Panc1 (cell line): ENCODE measurements at regions not wholly inside any gene's neighbourhood (a gene's known extent, or its start where the extent isn't known, plus 50 kb on each side); places are given as distances from the start of the nearest gene placed in this dataset.

Experiments used
- ATAC-seq: fragments of 200-7000 bp; cut with Tn5 transposase; 2 replicates; pipeline ENCODE4 v1.9.1; 2020; ENCODE audit warnings: mild to moderate bottlenecking, moderate library complexity
- BruUV-seq: library from RNA; stranded (reverse); fragments of 400-500 nt; replicated peaks from 2 replicates; lab custom pipeline; 2021; lab: Mats Ljungman, UMichigan
- CTCF ChIA-PET: fragments of 300-600 bp; sonication (Branson Sonifier 250); formaldehyde crosslinking; loops from one replicate; lab custom pipeline; 2022; ENCODE audit warnings: antibody characterized with exemption; lab: Charles Lee
- POLR2A ChIA-PET: fragments of 300-600 bp; sonication (Branson Sonifier 250); formaldehyde crosslinking; loops from one replicate; lab custom pipeline; 2022; ENCODE audit warnings: antibody characterized with exemption; lab: Charles Lee
- DNase-seq: peaks from one replicate; pipeline ENCODE4 v3.0.0-alpha.2; 2010; ENCODE audit warnings: low read depth, low spot score
- H3K27ac ChIP-seq: 2 replicates; pipeline ENCODE4 v1.5.1; 2011; ENCODE audit warnings: mild to moderate bottlenecking, low read length, inconsistent platforms
- H3K27me3 ChIP-seq: fragments of 200-500 bp; sonication (Bioruptor generic); 2 replicates; pipeline ENCODE4 v1.6.0; 2014; ENCODE audit warnings: low read length, inconsistent platforms; ENCODE audit not compliant: control insufficient read depth, insufficient read depth
- H3K36me3 ChIP-seq: fragments of 200-500 bp; sonication (Bioruptor generic); 2 replicates; pipeline ENCODE4 v1.5.1; 2014; ENCODE audit warnings: inconsistent platforms, mild to moderate bottlenecking, low read length, moderate library complexity; ENCODE audit not compliant: control insufficient read depth, insufficient read depth
- H3K4me1 ChIP-seq: 2 replicates; pipeline ENCODE4 v1.5.1; 2011; ENCODE audit warnings: inconsistent platforms, mild to moderate bottlenecking, low read length, moderate library complexity; ENCODE audit not compliant: control insufficient read depth, insufficient read depth
- H3K4me3 ChIP-seq, 2 experiments: 2 replicates each; pipeline ENCODE4 v1.5.1; 2011 to 2012; ENCODE audit warnings: low read depth in 2 of 2, low read length in 2 of 2, mild to moderate bottlenecking in 2 of 2, inconsistent platforms in 1 of 2, moderate library complexity in 1 of 2
- H3K9me3 ChIP-seq: fragments of 200-500 bp; sonication (Bioruptor generic); 2 replicates; pipeline ENCODE4 v1.5.1; 2014; ENCODE audit warnings: low read depth, mild to moderate bottlenecking, inconsistent platforms, low read length, moderate library complexity; ENCODE audit not compliant: control insufficient read depth, insufficient read depth
- POLR2AphosphoS5 ChIP-seq: IDR thresholded peaks from 2 replicates; pipeline ENCODE4 v1.6.1; 2012; ENCODE audit warnings: mild to moderate bottlenecking, low read depth, low read length, moderate library complexity
- SIN3A ChIP-seq: IDR thresholded peaks from 2 replicates; pipeline ENCODE4 v1.6.1; 2012; ENCODE audit warnings: low read depth, mild to moderate bottlenecking, low read length, moderate library complexity, borderline replicate concordance; ENCODE audit not compliant: insufficient read depth
- TCF7L2 ChIP-seq: IDR thresholded peaks from 2 replicates; pipeline ENCODE4 v1.6.1; 2011; ENCODE audit warnings: mild to moderate bottlenecking, low read depth, low read length, inconsistent platforms
- in situ Hi-C: cut with HindIII; loops from 2 replicates; pipeline ENCODE4 v1.10.0; 2016; ENCODE audit warnings: low sequenced_read_pairs, low pct_unique_long_range_greater_than_20kb
- intact Hi-C: fragments of 100-400 bp; cut with micrococcal nuclease; formaldehyde crosslinking; loops from one replicate; pipeline ENCODE4 v1.10.0; 2022; ENCODE audit not compliant: unreplicated experiment
- TF ChIP-seq, protein P1 (sequence below), 2 experiments: IDR thresholded peaks; 2 replicates each; pipeline ENCODE4 v1.6.1; 2011 to 2012; ENCODE audit warnings: low read depth in 2 of 2, control low read depth in 1 of 2, low read length in 1 of 2, mild to moderate bottlenecking in 1 of 2, moderate library complexity in 1 of 2; ENCODE audit not compliant: insufficient read depth in 1 of 2
- TF ChIP-seq, protein P2 (sequence below): fragments of 450-650 bp; IDR thresholded peaks from 2 replicates; pipeline ENCODE4 v1.5.1; 2017; ENCODE audit warnings: mild to moderate bottlenecking

GRCh38 chr10:117797296-117797695 is 249.4 kb downstream of the RAB11FIP2 start:
- Histone ChIP-seq H3K27me3 (peaks cover 10% of the 10 kb centered on the region; the same call in 1 of the 2 replicates), H3K27ac (no peak overlapping the region), H3K4me3 (no peak overlapping the region), H3K9me3 (no peaks in the 10 kb centered on the region), H3K36me3 (no peaks in the 10 kb centered on the region), H3K4me1 (no peaks in the 10 kb centered on the region)
- ChIA-PET POLR2A (no interaction called here), CTCF (no interaction called here)
- ATAC-seq = no peak
- in situ Hi-C loops (no loop called here), intact Hi-C loops (no loop called here)
- TF ChIP-seq TCF7L2 = no peak
- TF ChIP-seq, protein P1, sequence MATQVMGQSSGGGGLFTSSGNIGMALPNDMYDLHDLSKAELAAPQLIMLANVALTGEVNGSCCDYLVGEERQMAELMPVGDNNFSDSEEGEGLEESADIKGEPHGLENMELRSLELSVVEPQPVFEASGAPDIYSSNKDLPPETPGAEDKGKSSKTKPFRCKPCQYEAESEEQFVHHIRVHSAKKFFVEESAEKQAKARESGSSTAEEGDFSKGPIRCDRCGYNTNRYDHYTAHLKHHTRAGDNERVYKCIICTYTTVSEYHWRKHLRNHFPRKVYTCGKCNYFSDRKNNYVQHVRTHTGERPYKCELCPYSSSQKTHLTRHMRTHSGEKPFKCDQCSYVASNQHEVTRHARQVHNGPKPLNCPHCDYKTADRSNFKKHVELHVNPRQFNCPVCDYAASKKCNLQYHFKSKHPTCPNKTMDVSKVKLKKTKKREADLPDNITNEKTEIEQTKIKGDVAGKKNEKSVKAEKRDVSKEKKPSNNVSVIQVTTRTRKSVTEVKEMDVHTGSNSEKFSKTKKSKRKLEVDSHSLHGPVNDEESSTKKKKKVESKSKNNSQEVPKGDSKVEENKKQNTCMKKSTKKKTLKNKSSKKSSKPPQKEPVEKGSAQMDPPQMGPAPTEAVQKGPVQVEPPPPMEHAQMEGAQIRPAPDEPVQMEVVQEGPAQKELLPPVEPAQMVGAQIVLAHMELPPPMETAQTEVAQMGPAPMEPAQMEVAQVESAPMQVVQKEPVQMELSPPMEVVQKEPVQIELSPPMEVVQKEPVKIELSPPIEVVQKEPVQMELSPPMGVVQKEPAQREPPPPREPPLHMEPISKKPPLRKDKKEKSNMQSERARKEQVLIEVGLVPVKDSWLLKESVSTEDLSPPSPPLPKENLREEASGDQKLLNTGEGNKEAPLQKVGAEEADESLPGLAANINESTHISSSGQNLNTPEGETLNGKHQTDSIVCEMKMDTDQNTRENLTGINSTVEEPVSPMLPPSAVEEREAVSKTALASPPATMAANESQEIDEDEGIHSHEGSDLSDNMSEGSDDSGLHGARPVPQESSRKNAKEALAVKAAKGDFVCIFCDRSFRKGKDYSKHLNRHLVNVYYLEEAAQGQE (IDR thresholded peaks at IDR 0.05; ENCODE audit: insufficient read depth in 1 of 2, low read depth in 2 of 2, low read length in 1 of 2) = no peak
- no peak for TF ChIP-seq POLR2AphosphoS5
- TF ChIP-seq, protein P2, sequence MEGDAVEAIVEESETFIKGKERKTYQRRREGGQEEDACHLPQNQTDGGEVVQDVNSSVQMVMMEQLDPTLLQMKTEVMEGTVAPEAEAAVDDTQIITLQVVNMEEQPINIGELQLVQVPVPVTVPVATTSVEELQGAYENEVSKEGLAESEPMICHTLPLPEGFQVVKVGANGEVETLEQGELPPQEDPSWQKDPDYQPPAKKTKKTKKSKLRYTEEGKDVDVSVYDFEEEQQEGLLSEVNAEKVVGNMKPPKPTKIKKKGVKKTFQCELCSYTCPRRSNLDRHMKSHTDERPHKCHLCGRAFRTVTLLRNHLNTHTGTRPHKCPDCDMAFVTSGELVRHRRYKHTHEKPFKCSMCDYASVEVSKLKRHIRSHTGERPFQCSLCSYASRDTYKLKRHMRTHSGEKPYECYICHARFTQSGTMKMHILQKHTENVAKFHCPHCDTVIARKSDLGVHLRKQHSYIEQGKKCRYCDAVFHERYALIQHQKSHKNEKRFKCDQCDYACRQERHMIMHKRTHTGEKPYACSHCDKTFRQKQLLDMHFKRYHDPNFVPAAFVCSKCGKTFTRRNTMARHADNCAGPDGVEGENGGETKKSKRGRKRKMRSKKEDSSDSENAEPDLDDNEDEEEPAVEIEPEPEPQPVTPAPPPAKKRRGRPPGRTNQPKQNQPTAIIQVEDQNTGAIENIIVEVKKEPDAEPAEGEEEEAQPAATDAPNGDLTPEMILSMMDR = no peak
- TF ChIP-seq SIN3A = no peak
- no TSS peak for BruUV-seq
- DNase-seq = no peak

GRCh38 chr10:117801691-117802090 is 245.1 kb downstream of the RAB11FIP2 start:
- Histone ChIP-seq H3K4me3 (no peak overlapping the region), H3K27me3 (peaks cover 4% of the 10 kb centered on the region; the same call in 1 of the 2 replicates), H3K27ac (no peak overlapping the region), H3K36me3 (no peaks in the 10 kb centered on the region), H3K4me1 (no peaks in the 10 kb centered on the region), H3K9me3 (no peaks in the 10 kb centered on the region)
- TF ChIP-seq, protein P2 = no peak
- TF ChIP-seq POLR2AphosphoS5 (no peak), SIN3A (no peak), TCF7L2 (no peak)
- TF ChIP-seq, protein P1 (IDR thresholded peaks at IDR 0.05; ENCODE audit: insufficient read depth in 1 of 2, low read depth in 2 of 2, low read length in 1 of 2) = no peak
- POLR2A ChIA-PET = no interaction called here
- BruUV-seq = no TSS peak
- ATAC-seq = no peak
- intact Hi-C loops (no loop called here), in situ Hi-C loops (no loop called here)
- DNase-seq = no peak
- CTCF ChIA-PET = no interaction called here
